ENCODE measurements at regions not wholly inside any gene's neighbourhood (a gene's known extent, or its start where the extent isn't known, plus 50 kb on each side); places are given as distances from the start of the nearest gene placed in this dataset.

- DNase-seq (ENCODE audit: low read depth, low spot score) = no peak
- no peak overlapping the region for H3K4me3 ChIP-seq (ENCODE audit: low read length)
- no peak overlapping the region for H3K27ac ChIP-seq (ENCODE audit: low read length)
- no peaks in the 10 kb centered on the region for H3K9me3 ChIP-seq (ENCODE audit: control insufficient read depth, insufficient read depth, low read length)
- no peaks in the 10 kb centered on the region for H3K27me3 ChIP-seq (ENCODE audit: control insufficient read depth, insufficient read depth, low read length)
- no peaks in the 10 kb centered on the region for H3K4me1 ChIP-seq (ENCODE audit: control insufficient read depth, insufficient read depth, low read length)
- no peaks in the 10 kb centered on the region for H3K36me3 ChIP-seq (ENCODE audit: control insufficient read depth, insufficient read depth, low read length)
- WGBS (ENCODE audit: insufficient coverage, insufficient read length) = no CpG with 5 or more reads among the region's 2 CpGs
Measured at GRCh38 chrX:122555925-122556324, 628.2 kb upstream of the GRIA3 start.

DNA sequence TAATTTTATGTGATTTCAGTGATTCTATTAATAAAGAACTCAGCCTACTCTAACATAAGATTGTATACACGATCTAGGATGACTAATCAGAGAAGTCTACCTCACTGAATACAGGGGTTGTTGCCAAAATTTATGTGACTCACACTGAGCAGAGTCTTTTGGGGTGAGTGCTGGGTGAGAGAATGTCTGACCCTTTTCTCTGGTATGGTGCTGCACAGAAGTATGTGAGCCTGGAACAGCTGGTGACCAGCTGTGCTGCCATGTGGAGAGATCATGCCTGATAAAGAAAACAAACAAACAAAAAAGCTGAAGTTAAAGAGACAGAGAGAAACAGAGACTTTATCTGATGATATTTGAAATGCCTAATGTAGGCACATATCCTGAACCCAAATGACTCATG is 618.1 kb upstream of the GRIA3 start:
- Histone ChIP-seq H3K9me3 (ENCODE audit: control insufficient read depth, insufficient read depth, low read length) (no peaks in the 10 kb centered on the region), H3K4me1 (ENCODE audit: control insufficient read depth, insufficient read depth, low read length) (no peaks in the 10 kb centered on the region), H3K4me3 (ENCODE audit: low read length) (no peak overlapping the region), H3K27me3 (ENCODE audit: control insufficient read depth, insufficient read depth, low read length) (no peaks in the 10 kb centered on the region), H3K27ac (ENCODE audit: low read length) (no peak overlapping the region), H3K36me3 (ENCODE audit: control insufficient read depth, insufficient read depth, low read length) (no peaks in the 10 kb centered on the region)
- no CpG with 5 or more reads among the region's 1 CpG for WGBS (ENCODE audit: insufficient coverage, insufficient read length)
- DNase-seq (ENCODE audit: low read depth, low spot score) = no peak

DNA sequence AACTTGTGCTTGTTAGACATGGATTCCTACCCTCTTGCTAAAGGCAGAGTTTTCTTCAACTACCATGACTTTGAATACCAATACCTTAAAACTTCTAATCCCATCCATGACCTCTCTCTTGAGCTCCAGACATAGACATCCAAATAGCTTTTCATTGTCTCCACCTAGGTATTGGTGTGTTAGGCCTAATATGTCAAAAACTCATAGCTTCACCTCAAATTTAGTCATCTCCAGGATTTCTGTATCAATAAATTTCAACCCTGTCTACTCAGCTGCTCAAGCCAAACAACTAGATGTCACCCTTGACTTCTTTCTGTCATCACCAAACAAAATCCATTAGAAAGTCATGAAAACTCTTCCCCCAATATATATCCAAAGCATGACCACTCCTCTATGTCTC is 617.7 kb upstream of the GRIA3 start:
- Histone ChIP-seq H3K36me3 (ENCODE audit: control insufficient read depth, insufficient read depth, low read length) (no peaks in the 10 kb centered on the region), H3K27ac (ENCODE audit: low read length) (no peak overlapping the region), H3K4me1 (ENCODE audit: control insufficient read depth, insufficient read depth, low read length) (no peaks in the 10 kb centered on the region), H3K9me3 (ENCODE audit: control insufficient read depth, insufficient read depth, low read length) (no peaks in the 10 kb centered on the region), H3K4me3 (ENCODE audit: low read length) (no peak overlapping the region), H3K27me3 (ENCODE audit: control insufficient read depth, insufficient read depth, low read length) (no peaks in the 10 kb centered on the region)
- no peak for DNase-seq (ENCODE audit: low read depth, low spot score)

GRCh38 chrX:122567911-122568310 is 616.2 kb upstream of the GRIA3 start:
- no peak overlapping the region for H3K27ac ChIP-seq (ENCODE audit: low read length)
- no peaks in the 10 kb centered on the region for H3K9me3 ChIP-seq (ENCODE audit: control insufficient read depth, insufficient read depth, low read length)
- no peaks in the 10 kb centered on the region for H3K4me1 ChIP-seq (ENCODE audit: control insufficient read depth, insufficient read depth, low read length)
- WGBS (ENCODE audit: insufficient coverage, insufficient read length) = no CpG with 5 or more reads among the region's 3 CpGs
- no peak for DNase-seq (ENCODE audit: low read depth, low spot score)
- H3K4me3 ChIP-seq (ENCODE audit: low read length) = no peak overlapping the region
- no peaks in the 10 kb centered on the region for H3K27me3 ChIP-seq (ENCODE audit: control insufficient read depth, insufficient read depth, low read length)
- no peaks in the 10 kb centered on the region for H3K36me3 ChIP-seq (ENCODE audit: control insufficient read depth, insufficient read depth, low read length)

- H3K27me3 ChIP-seq (ENCODE audit: control insufficient read depth, insufficient read depth, low read length) = no peaks in the 10 kb centered on the region
- no CpG with 5 or more reads among the region's 4 CpGs for WGBS (ENCODE audit: insufficient coverage, insufficient read length)
- no peak overlapping the region for H3K27ac ChIP-seq (ENCODE audit: low read length)
- no peaks in the 10 kb centered on the region for H3K4me1 ChIP-seq (ENCODE audit: control insufficient read depth, insufficient read depth, low read length)
- no peak for DNase-seq (ENCODE audit: low read depth, low spot score)
- no peak overlapping the region for H3K4me3 ChIP-seq (ENCODE audit: low read length)
- no peaks in the 10 kb centered on the region for H3K9me3 ChIP-seq (ENCODE audit: control insufficient read depth, insufficient read depth, low read length)
- H3K36me3 ChIP-seq (ENCODE audit: control insufficient read depth, insufficient read depth, low read length) = no peaks in the 10 kb centered on the region
Measured at GRCh38 chrX:122572461-122572860, 611.6 kb upstream of the GRIA3 start.

DNA sequence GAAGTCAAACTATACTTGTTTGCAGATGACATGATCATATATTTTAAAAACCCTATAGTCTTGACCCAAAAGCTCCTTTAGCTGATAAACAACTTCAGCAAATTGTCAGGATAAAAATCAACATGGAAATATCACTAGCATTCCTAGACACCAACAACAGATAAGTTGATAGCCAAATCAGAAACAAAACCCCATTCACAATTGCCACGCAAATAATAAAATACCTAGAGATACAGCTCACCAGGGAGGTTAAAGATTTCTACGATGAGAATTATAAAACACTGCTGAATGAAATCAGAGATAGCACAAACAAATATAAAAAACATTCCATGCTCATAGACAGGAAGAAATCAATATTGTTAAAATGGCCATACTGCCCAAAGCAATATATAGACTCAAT is 605.0 kb upstream of the GRIA3 start:
- H3K9me3 ChIP-seq (ENCODE audit: control insufficient read depth, insufficient read depth, low read length) = no peaks in the 10 kb centered on the region
- no peak overlapping the region for H3K4me3 ChIP-seq (ENCODE audit: low read length)
- no CpG with 5 or more reads among the region's 2 CpGs for WGBS (ENCODE audit: insufficient coverage, insufficient read length)
- no peaks in the 10 kb centered on the region for H3K27me3 ChIP-seq (ENCODE audit: control insufficient read depth, insufficient read depth, low read length)
- H3K4me1 ChIP-seq (ENCODE audit: control insufficient read depth, insufficient read depth, low read length) = no peaks in the 10 kb centered on the region
- no peaks in the 10 kb centered on the region for H3K36me3 ChIP-seq (ENCODE audit: control insufficient read depth, insufficient read depth, low read length)
- H3K27ac ChIP-seq (ENCODE audit: low read length) = no peak overlapping the region
- no peak for DNase-seq (ENCODE audit: low read depth, low spot score)

GRCh38 chrX:122579526-122579925 is 604.6 kb upstream of the GRIA3 start:
- no peaks in the 10 kb centered on the region for H3K9me3 ChIP-seq (ENCODE audit: control insufficient read depth, insufficient read depth, low read length)
- no peak overlapping the region for H3K27ac ChIP-seq (ENCODE audit: low read length)
- DNase-seq (ENCODE audit: low read depth, low spot score) = no peak
- no CpG with 5 or more reads among the region's 2 CpGs for WGBS (ENCODE audit: insufficient coverage, insufficient read length)
- H3K36me3 ChIP-seq (ENCODE audit: control insufficient read depth, insufficient read depth, low read length) = no peaks in the 10 kb centered on the region
- no peak overlapping the region for H3K4me3 ChIP-seq (ENCODE audit: low read length)
- H3K27me3 ChIP-seq (ENCODE audit: control insufficient read depth, insufficient read depth, low read length) = no peaks in the 10 kb centered on the region
- no peaks in the 10 kb centered on the region for H3K4me1 ChIP-seq (ENCODE audit: control insufficient read depth, insufficient read depth, low read length)

- H3K4me1 ChIP-seq (ENCODE audit: control insufficient read depth, insufficient read depth, low read length) = no peaks in the 10 kb centered on the region
- no peaks in the 10 kb centered on the region for H3K36me3 ChIP-seq (ENCODE audit: control insufficient read depth, insufficient read depth, low read length)
- H3K27ac ChIP-seq (ENCODE audit: low read length) = no peak overlapping the region
- no CpG with 5 or more reads among the region's 4 CpGs for WGBS (ENCODE audit: insufficient coverage, insufficient read length)
- no peaks in the 10 kb centered on the region for H3K9me3 ChIP-seq (ENCODE audit: control insufficient read depth, insufficient read depth, low read length)
- no peak for DNase-seq (ENCODE audit: low read depth, low spot score)
- no peak overlapping the region for H3K4me3 ChIP-seq (ENCODE audit: low read length)
- no peaks in the 10 kb centered on the region for H3K27me3 ChIP-seq (ENCODE audit: control insufficient read depth, insufficient read depth, low read length)
Measured at GRCh38 chrX:122582280-122582974, 601.7 kb upstream of the GRIA3 start.

- DNase-seq (ENCODE audit: low read depth, low spot score) = no peak
- Histone ChIP-seq H3K4me3 (ENCODE audit: low read length) (no peak overlapping the region), H3K4me1 (ENCODE audit: control insufficient read depth, insufficient read depth, low read length) (no peaks in the 10 kb centered on the region), H3K27ac (ENCODE audit: low read length) (no peak overlapping the region), H3K36me3 (ENCODE audit: control insufficient read depth, insufficient read depth, low read length) (no peaks in the 10 kb centered on the region), H3K27me3 (ENCODE audit: control insufficient read depth, insufficient read depth, low read length) (no peaks in the 10 kb centered on the region), H3K9me3 (ENCODE audit: control insufficient read depth, insufficient read depth, low read length) (no peaks in the 10 kb centered on the region)
Measured at GRCh38 chrX:122582975-122583305, 601.1 kb upstream of the GRIA3 start.

DNA sequence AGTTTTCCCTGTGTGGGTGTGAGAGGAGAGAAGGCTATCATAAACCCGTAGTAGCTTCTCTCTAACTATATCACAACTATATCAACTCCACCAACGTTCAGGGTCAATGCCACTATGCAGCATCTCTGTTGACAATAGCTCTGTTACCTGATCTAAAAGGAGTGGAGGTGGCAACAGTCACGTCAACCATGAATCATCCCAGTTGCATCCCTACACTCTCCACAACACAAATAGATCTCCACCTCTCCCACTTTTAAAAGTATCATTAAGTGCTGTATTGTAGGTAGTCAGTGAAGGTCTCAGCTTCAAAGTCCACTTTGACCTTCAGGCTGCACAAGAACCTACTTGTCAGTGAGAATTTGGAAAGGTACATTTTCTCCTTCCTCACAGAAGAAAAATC is 600.5 kb upstream of the GRIA3 start:
- Histone ChIP-seq H3K4me1 (ENCODE audit: control insufficient read depth, insufficient read depth, low read length) (no peaks in the 10 kb centered on the region), H3K27ac (ENCODE audit: low read length) (no peak overlapping the region), H3K27me3 (ENCODE audit: control insufficient read depth, insufficient read depth, low read length) (no peaks in the 10 kb centered on the region), H3K9me3 (ENCODE audit: control insufficient read depth, insufficient read depth, low read length) (no peaks in the 10 kb centered on the region), H3K4me3 (ENCODE audit: low read length) (no peak overlapping the region), H3K36me3 (ENCODE audit: control insufficient read depth, insufficient read depth, low read length) (no peaks in the 10 kb centered on the region)
- no CpG with 5 or more reads among the region's 3 CpGs for WGBS (ENCODE audit: insufficient coverage, insufficient read length)
- no peak for DNase-seq (ENCODE audit: low read depth, low spot score)

DNA sequence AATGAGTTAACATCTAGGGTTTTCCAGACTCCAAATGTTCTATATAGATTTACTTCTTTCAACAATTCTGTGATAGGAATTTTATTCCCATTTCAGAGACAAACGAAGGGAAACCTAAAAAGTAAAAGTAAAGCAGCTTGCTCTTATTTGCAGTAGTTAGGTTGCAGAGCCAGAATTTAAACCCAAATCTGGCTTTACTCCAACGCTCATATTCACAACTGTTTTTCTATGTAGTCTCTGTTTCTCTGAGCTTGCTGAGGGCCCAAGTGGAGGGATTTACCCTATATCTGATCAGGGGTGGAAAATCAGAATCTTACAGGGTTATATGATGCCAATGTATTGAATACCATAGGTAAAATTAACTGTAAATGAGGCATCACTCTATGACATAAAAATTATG is 599.1 kb upstream of the GRIA3 start:
- no peaks in the 10 kb centered on the region for H3K36me3 ChIP-seq (ENCODE audit: control insufficient read depth, insufficient read depth, low read length)
- WGBS (ENCODE audit: insufficient coverage, insufficient read length) = no CpG with 5 or more reads among the region's 2 CpGs
- no peak overlapping the region for H3K27ac ChIP-seq (ENCODE audit: low read length)
- H3K4me1 ChIP-seq (ENCODE audit: control insufficient read depth, insufficient read depth, low read length) = no peaks in the 10 kb centered on the region
- H3K9me3 ChIP-seq (ENCODE audit: control insufficient read depth, insufficient read depth, low read length) = no peaks in the 10 kb centered on the region
- no peak for DNase-seq (ENCODE audit: low read depth, low spot score)
- H3K27me3 ChIP-seq (ENCODE audit: control insufficient read depth, insufficient read depth, low read length) = no peaks in the 10 kb centered on the region
- no peak overlapping the region for H3K4me3 ChIP-seq (ENCODE audit: low read length)
